PC-3 (cell line): ENCODE measurements at regions not wholly inside any gene's neighbourhood (a gene's known extent, or its start where the extent isn't known, plus 50 kb on each side); places are given as distances from the start of the nearest gene placed in this dataset.

ENCODE experiments used
- ATAC-seq: fragments of 200-7000 bp; cut with Tn5 transposase; 2 replicates; pipeline ENCODE4 v1.9.1; 2020; ENCODE audit warnings: mild to moderate bottlenecking, moderate library complexity
- BruUV-seq: library from RNA; stranded (reverse); fragments of 400-500 nt; replicated peaks from 2 replicates; lab custom pipeline; 2021; lab: Mats Ljungman, UMichigan
- CTCF ChIA-PET: fragments of 300-600 bp; sonication (Branson Sonifier 250); formaldehyde crosslinking; loops from one replicate; lab custom pipeline; 2022; ENCODE audit warnings: antibody characterized with exemption; lab: Charles Lee
- POLR2A ChIA-PET: fragments of 300-600 bp; sonication (Branson Sonifier 250); formaldehyde crosslinking; loops from one replicate; lab custom pipeline; 2022; ENCODE audit warnings: antibody characterized with exemption; ENCODE audit not compliant: unreplicated experiment; lab: Charles Lee
- DNase-seq: peaks from one replicate; pipeline ENCODE4 v3.0.0-alpha.2; 2015
- H2AFZ ChIP-seq: fragments of 300-600 bp; sonication (generic); 2 replicates; pipeline ENCODE4 v1.6.0; 2016; ENCODE audit warnings: antibody characterized with exemption, low read length
- H3F3A ChIP-seq: fragments of 300-600 bp; sonication (generic); one replicate; pipeline ENCODE4 v1.6.0; 2017; ENCODE audit warnings: antibody characterized with exemption, low read length, control low read depth, mild to moderate bottlenecking; ENCODE audit not compliant: unreplicated experiment
- H3K27ac ChIP-seq: fragments of 300-600 bp; sonication (generic); 2 replicates; pipeline ENCODE4 v1.5.1; 2016; ENCODE audit warnings: mild to moderate bottlenecking, low read length
- H3K27me3 ChIP-seq: fragments of 300-600 bp; sonication (generic); 2 replicates; pipeline ENCODE4 v1.6.1; 2016; ENCODE audit warnings: low read length, mixed read lengths
- H3K36me3 ChIP-seq: fragments of 300-600 bp; sonication (generic); 2 replicates; pipeline ENCODE4 v1.6.1; 2016; ENCODE audit warnings: low read depth, mixed run types, low read length, mixed read lengths
- H3K4me1 ChIP-seq: fragments of 300-600 bp; sonication (generic); 2 replicates; pipeline ENCODE4 v1.5.1; 2016; ENCODE audit warnings: low read length; ENCODE audit not compliant: insufficient read depth
- H3K4me2 ChIP-seq: fragments of 300-600 bp; sonication (generic); 2 replicates; pipeline ENCODE4 v1.6.0; 2016; ENCODE audit warnings: low read length
- H3K4me3 ChIP-seq: fragments of 300-600 bp; sonication (generic); 2 replicates; pipeline ENCODE4 v1.5.1; 2016; ENCODE audit warnings: mild to moderate bottlenecking, low read length, mixed read lengths
- H3K79me2 ChIP-seq: fragments of 300-600 bp; sonication (generic); 2 replicates; pipeline ENCODE4 v1.6.1; 2017; ENCODE audit warnings: low read length, mixed read lengths
- H3K9ac ChIP-seq: fragments of 300-600 bp; sonication (generic); 2 replicates; pipeline ENCODE4 v1.6.0; 2016; ENCODE audit warnings: mild to moderate bottlenecking, low read length
- H3K9me2 ChIP-seq: fragments of 300-600 bp; sonication (generic); replicated peaks from 2 replicates; pipeline ENCODE4 v1.6.1; 2016; ENCODE audit warnings: mixed run types, low read length, mixed read lengths
- H3K9me3 ChIP-seq: fragments of 300-600 bp; sonication (generic); 2 replicates; pipeline ENCODE4 v1.6.1; 2016; ENCODE audit warnings: low read length, mixed read lengths
- H4K20me1 ChIP-seq: fragments of 300-600 bp; sonication (generic); 2 replicates; pipeline ENCODE4 v1.6.1; 2016; ENCODE audit warnings: low read length, mixed read lengths
- EZH2 ChIP-seq: fragments of 300-600 bp; sonication (generic); IDR thresholded peaks from one replicate; pipeline ENCODE4 v1.6.1; 2017; ENCODE audit warnings: antibody characterized with exemption, mild to moderate bottlenecking, low read length; ENCODE audit not compliant: unreplicated experiment
- EZH2phosphoT487 ChIP-seq: fragments of 300-600 bp; sonication (generic); IDR thresholded peaks from 2 replicates; pipeline ENCODE4 v1.6.1; 2018; ENCODE audit warnings: mild to moderate bottlenecking, antibody characterized with exemption, low read length, borderline replicate concordance
- intact Hi-C: fragments of 100-400 bp; cut with micrococcal nuclease; formaldehyde crosslinking; loops from 2 replicates; pipeline ENCODE4 v1.9.0; 2023
- TF ChIP-seq, protein P1 (sequence below): fragments of 300-600 bp; sonication (generic); conservative IDR thresholded peaks from 2 replicates; pipeline ENCODE4 v1.5.1; 2017; ENCODE audit warnings: antibody characterized with exemption, low read depth, mild to moderate bottlenecking, low read length

DNA sequence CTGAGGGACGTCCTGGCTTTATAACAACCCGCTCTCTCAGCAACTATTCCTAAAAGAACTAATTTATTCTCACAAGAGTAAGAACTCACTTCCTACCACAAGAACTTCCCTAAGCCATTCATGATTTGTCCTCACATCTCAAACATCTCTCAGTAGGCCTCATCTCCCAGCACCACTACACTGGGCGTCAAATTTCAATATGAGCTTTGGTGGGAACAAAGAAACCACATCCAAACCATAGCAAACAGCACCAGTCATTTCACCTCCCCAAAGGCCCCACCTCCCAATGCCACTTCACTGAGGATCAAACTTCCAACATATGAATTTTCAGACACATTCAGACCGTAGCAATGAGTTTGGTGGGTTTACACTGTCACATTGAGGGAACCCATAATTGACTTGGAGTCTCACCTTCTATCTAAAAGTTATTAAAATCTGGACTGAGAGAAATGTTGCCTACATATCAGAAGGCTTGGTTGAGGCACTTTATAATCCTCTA, 116.4 kb upstream of the AGBL1 start:
- ChIA-PET POLR2A (no interaction called here), CTCF (no interaction called here)
- Histone ChIP-seq H3K79me2 (no peaks in the 10 kb centered on the region), H2AFZ (no peak overlapping the region), H3K9me2 (no peaks in the 10 kb centered on the region), H3K9ac (no peak overlapping the region), H3F3A (no peaks in the 10 kb centered on the region), H3K27ac (no peak overlapping the region), H4K20me1 (no peaks in the 10 kb centered on the region), H3K4me1 (no peaks in the 10 kb centered on the region), H3K4me3 (no peak overlapping the region), H3K27me3 (0 out of 2 replicates have a peak, but pooled peaks cover 5% of the 10 kb centered on the region), H3K36me3 (no peaks in the 10 kb centered on the region), H3K4me2 (no peak overlapping the region), H3K9me3 (no peaks in the 10 kb centered on the region)
- intact Hi-C loops = no loop called here
- no peak for TF ChIP-seq EZH2phosphoT487
- no peak for TF ChIP-seq EZH2
- TF ChIP-seq, protein P1, sequence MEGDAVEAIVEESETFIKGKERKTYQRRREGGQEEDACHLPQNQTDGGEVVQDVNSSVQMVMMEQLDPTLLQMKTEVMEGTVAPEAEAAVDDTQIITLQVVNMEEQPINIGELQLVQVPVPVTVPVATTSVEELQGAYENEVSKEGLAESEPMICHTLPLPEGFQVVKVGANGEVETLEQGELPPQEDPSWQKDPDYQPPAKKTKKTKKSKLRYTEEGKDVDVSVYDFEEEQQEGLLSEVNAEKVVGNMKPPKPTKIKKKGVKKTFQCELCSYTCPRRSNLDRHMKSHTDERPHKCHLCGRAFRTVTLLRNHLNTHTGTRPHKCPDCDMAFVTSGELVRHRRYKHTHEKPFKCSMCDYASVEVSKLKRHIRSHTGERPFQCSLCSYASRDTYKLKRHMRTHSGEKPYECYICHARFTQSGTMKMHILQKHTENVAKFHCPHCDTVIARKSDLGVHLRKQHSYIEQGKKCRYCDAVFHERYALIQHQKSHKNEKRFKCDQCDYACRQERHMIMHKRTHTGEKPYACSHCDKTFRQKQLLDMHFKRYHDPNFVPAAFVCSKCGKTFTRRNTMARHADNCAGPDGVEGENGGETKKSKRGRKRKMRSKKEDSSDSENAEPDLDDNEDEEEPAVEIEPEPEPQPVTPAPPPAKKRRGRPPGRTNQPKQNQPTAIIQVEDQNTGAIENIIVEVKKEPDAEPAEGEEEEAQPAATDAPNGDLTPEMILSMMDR = no peak
- no TSS peak for BruUV-seq
- ATAC-seq (no peak), DNase-seq (no peak)

DNA sequence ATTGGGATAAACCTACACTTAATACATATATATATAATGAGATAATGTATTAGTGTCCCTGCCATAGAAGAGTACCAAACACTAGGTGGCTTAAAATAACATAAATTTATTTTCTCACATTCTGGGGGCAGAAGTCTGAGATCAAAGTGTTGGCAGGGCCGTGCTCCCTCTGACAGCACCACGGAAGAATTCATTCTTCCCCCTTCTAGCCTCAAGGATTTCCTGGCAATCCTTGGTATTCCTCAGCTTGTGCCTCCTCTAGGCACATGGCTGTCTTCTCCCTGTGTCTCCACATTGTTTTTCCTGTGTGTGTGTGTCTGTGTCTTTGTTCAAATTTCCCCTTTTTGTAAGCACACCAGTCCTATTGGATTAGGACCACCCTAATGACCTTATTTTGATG, 115.2 kb upstream of the AGBL1 start:
- Histone ChIP-seq H4K20me1 (no peaks in the 10 kb centered on the region), H3K79me2 (no peaks in the 10 kb centered on the region), H2AFZ (no peak overlapping the region), H3K36me3 (no peaks in the 10 kb centered on the region), H3F3A (no peaks in the 10 kb centered on the region), H3K4me3 (no peak overlapping the region), H3K4me1 (no peaks in the 10 kb centered on the region), H3K27ac (no peak overlapping the region), H3K4me2 (no peak overlapping the region), H3K9ac (no peak overlapping the region), H3K9me2 (no peaks in the 10 kb centered on the region), H3K9me3 (no peaks in the 10 kb centered on the region), H3K27me3 (no peaks in the 10 kb centered on the region)
- ChIA-PET POLR2A (no interaction called here), CTCF (no interaction called here)
- DNase-seq = no peak
- TF ChIP-seq EZH2phosphoT487 = no peak
- TF ChIP-seq EZH2 = no peak
- TF ChIP-seq, protein P1 = no peak
- intact Hi-C loops = no loop called here
- ATAC-seq = no peak
- no TSS peak for BruUV-seq

DNA sequence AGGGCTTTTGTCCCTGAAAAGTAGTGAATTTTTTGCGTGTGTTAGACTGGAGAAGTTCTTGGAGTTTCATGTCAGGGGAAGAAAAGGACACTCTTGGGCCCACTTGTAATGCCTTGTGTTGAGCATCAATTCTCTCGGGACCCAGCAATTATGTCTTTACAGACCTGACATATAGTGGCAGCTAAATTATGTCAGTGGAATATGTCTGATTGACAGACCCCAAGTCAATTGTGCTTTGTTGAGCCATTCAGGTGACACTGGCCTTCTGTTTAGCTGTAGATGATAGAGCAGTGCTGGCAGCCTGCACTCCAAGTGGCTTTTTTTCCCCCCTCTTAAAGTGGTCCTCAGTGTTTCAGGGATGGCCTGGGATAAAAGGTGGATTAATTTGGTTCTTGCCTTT, 112.1 kb upstream of the AGBL1 start:
- Histone ChIP-seq H3K36me3 (no peaks in the 10 kb centered on the region), H3K4me2 (no peak overlapping the region), H3K27me3 (no peaks in the 10 kb centered on the region), H3K4me3 (no peak overlapping the region), H3K9ac (no peak overlapping the region), H3K27ac (no peak overlapping the region), H4K20me1 (no peaks in the 10 kb centered on the region), H3K9me3 (no peaks in the 10 kb centered on the region), H3K9me2 (no peaks in the 10 kb centered on the region), H3K79me2 (no peaks in the 10 kb centered on the region), H3K4me1 (no peaks in the 10 kb centered on the region), H3F3A (no peaks in the 10 kb centered on the region), H2AFZ (no peak overlapping the region)
- no TSS peak for BruUV-seq
- TF ChIP-seq EZH2phosphoT487 = no peak
- TF ChIP-seq, protein P1 = no peak
- no peak for TF ChIP-seq EZH2
- ATAC-seq = no peak
- ChIA-PET POLR2A (no interaction called here), CTCF (no interaction called here)
- intact Hi-C loops = no loop called here
- no peak for DNase-seq
